ENCODE measurements at regions not wholly inside any gene's neighbourhood (a gene's known extent, or its start where the extent isn't known, plus 50 kb on each side); places are given as distances from the start of the nearest gene placed in this dataset.

DNA sequence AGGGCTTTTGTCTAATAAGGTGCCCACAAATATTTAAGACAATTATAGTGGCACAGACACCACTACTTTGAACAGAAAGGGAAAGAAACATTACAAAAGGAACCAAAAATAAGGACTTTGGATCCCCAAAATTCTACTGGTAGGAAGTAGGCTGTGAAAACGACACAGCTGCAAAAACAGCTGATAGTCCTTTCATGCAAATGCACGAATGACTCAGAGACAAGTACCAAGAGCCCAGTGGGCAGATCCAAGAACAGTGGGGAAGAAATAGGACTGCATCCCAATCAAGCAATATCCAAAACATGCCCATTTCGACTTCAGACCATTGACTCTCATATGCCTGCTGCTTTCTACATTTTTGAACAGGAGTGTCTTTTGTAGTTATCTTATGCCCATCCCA, 269.4 kb upstream of the NBEA start:
- Histone ChIP-seq H3K4me1 (ENCODE audit: control insufficient read depth, insufficient read depth, low read length) (no peaks in the 10 kb centered on the region), H3K4me3 (ENCODE audit: low read depth, low read length) (no peak overlapping the region), H3K27ac (ENCODE audit: low read depth, low read length) (no peak overlapping the region), H3K27me3 (ENCODE audit: control insufficient read depth, insufficient read depth, low read length) (no peaks in the 10 kb centered on the region), H3K9me3 (ENCODE audit: control insufficient read depth, insufficient read depth, low read length) (no peaks in the 10 kb centered on the region), H3K36me3 (ENCODE audit: control insufficient read depth, insufficient read depth, low read length) (no peaks in the 10 kb centered on the region)
- DNase-seq (ENCODE audit: low read depth in 4 of 6, low spot score in 6 of 6), result no peak
- no CpG with 5 or more reads among the region's 3 CpGs for WGBS (ENCODE audit: insufficient coverage)

DNA sequence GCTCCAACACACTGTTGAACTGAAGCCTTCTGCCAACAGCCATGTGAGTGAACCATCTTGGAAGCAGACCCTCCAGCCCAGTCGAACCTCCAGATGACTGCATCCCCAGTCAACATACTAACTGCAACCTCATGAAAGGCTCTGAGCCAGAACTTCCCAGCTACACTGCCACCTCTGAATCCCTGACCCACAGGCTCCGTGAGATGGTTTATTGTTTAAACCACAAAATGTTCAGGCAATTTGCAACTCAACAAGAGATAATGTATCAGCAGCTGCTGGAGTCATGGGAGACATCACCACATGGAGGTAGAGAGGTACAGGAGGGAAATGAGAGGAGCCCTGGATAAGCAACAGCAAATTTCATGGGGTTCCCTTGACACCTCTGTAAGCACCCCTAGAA, 266.4 kb upstream of the NBEA start:
- H3K27me3 ChIP-seq (ENCODE audit: control insufficient read depth, insufficient read depth, low read length), result no peaks in the 10 kb centered on the region
- no peak for DNase-seq (ENCODE audit: low read depth in 4 of 6, low spot score in 6 of 6)
- no peak overlapping the region for H3K27ac ChIP-seq (ENCODE audit: low read depth, low read length)
- 55% methylated on average over 2 of the region's 2 CpGs for WGBS (ENCODE audit: insufficient coverage)
- no peaks in the 10 kb centered on the region for H3K36me3 ChIP-seq (ENCODE audit: control insufficient read depth, insufficient read depth, low read length)
- no peak overlapping the region for H3K4me3 ChIP-seq (ENCODE audit: low read depth, low read length)
- H3K4me1 ChIP-seq (ENCODE audit: control insufficient read depth, insufficient read depth, low read length), result no peaks in the 10 kb centered on the region
- no peaks in the 10 kb centered on the region for H3K9me3 ChIP-seq (ENCODE audit: control insufficient read depth, insufficient read depth, low read length)

DNA sequence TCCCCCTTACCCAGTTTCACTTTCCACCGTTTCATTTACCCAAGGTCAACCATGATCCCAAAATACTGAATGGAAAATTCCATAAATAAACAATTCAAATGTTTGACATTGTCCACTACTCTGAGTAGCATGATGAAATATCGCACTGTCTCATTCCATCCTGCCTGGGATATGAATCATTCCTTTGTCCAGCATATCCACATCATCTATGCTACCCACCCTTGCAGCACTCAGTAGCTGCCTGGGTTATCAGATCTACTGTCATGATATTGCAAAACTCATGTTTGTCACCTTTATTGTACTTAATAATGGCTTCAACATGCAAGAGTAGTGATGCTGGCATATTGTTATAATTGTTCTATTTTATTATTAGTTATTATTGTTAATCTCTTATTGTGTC, 263.9 kb upstream of the NBEA start:
- Histone ChIP-seq H3K4me1 (ENCODE audit: control insufficient read depth, insufficient read depth, low read length) (no peaks in the 10 kb centered on the region), H3K9me3 (ENCODE audit: control insufficient read depth, insufficient read depth, low read length) (no peaks in the 10 kb centered on the region), H3K27ac (ENCODE audit: low read depth, low read length) (no peak overlapping the region), H3K4me3 (ENCODE audit: low read depth, low read length) (no peak overlapping the region), H3K36me3 (ENCODE audit: control insufficient read depth, insufficient read depth, low read length) (no peaks in the 10 kb centered on the region), H3K27me3 (ENCODE audit: control insufficient read depth, insufficient read depth, low read length) (no peaks in the 10 kb centered on the region)
- WGBS (ENCODE audit: insufficient coverage), result 93% methylated on average over 2 of the region's 2 CpGs
- DNase-seq (ENCODE audit: low read depth in 4 of 6, low spot score in 6 of 6), result no peak

DNA sequence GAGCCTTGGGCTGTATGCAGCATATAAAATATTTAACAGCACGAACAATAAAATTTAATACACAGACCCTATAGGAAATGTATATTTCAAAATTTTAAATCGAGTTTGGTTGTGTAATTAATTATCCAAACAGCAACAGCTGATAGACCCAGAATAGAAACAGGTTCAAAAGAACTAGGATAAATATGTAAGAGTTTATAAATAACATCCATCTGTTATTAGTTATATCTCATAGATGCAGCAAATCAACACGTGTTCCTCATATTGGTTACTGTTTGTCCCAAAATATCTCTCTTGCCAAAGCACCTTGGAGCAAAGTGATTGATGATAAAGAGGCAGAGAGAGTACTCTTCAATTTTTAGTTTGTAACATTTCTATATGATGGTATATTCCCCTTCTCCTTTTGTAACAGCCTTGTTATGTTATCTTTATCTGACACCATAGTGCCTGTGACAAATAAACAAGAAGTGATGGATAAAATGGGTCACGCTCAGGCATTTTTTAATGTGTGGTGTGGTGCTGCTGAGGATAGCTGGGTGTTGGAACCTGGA, 260.6 kb upstream of the NBEA start:
- Histone ChIP-seq H3K4me3 (ENCODE audit: low read depth, low read length) (no peak overlapping the region), H3K27ac (ENCODE audit: low read depth, low read length) (no peak overlapping the region), H3K4me1 (ENCODE audit: control insufficient read depth, insufficient read depth, low read length) (no peaks in the 10 kb centered on the region), H3K27me3 (ENCODE audit: control insufficient read depth, insufficient read depth, low read length) (no peaks in the 10 kb centered on the region), H3K9me3 (ENCODE audit: control insufficient read depth, insufficient read depth, low read length) (no peaks in the 10 kb centered on the region), H3K36me3 (ENCODE audit: control insufficient read depth, insufficient read depth, low read length) (no peaks in the 10 kb centered on the region)
- DNase-seq (ENCODE audit: low read depth in 4 of 6, low spot score in 6 of 6), result no peak
- 100% methylated on average over 1 of the region's 4 CpGs for WGBS (ENCODE audit: insufficient coverage)

GRCh38 chr13:34695063-34695462, 247.0 kb upstream of the NBEA start:
- H3K36me3 ChIP-seq (ENCODE audit: control insufficient read depth, insufficient read depth, low read length), result no peaks in the 10 kb centered on the region
- DNase-seq (ENCODE audit: low read depth in 4 of 6, low spot score in 6 of 6), result no peak
- H3K4me1 ChIP-seq (ENCODE audit: control insufficient read depth, insufficient read depth, low read length), result no peaks in the 10 kb centered on the region
- 83% methylated on average over 1 of the region's 2 CpGs for WGBS (ENCODE audit: insufficient coverage)
- H3K4me3 ChIP-seq (ENCODE audit: low read depth, low read length), result no peak overlapping the region
- no peaks in the 10 kb centered on the region for H3K9me3 ChIP-seq (ENCODE audit: control insufficient read depth, insufficient read depth, low read length)
- H3K27ac ChIP-seq (ENCODE audit: low read depth, low read length), result no peak overlapping the region
- H3K27me3 ChIP-seq (ENCODE audit: control insufficient read depth, insufficient read depth, low read length), result no peaks in the 10 kb centered on the region

- Histone ChIP-seq H3K9me3 (ENCODE audit: control insufficient read depth, insufficient read depth, low read length) (no peaks in the 10 kb centered on the region), H3K36me3 (ENCODE audit: control insufficient read depth, insufficient read depth, low read length) (no peaks in the 10 kb centered on the region), H3K27ac (ENCODE audit: low read depth, low read length) (no peak overlapping the region), H3K4me1 (ENCODE audit: control insufficient read depth, insufficient read depth, low read length) (no peaks in the 10 kb centered on the region), H3K27me3 (ENCODE audit: control insufficient read depth, insufficient read depth, low read length) (no peaks in the 10 kb centered on the region), H3K4me3 (ENCODE audit: low read depth, low read length) (no peak overlapping the region)
- WGBS (ENCODE audit: insufficient coverage), result 100% methylated on average over 2 of the region's 5 CpGs
- DNase-seq (ENCODE audit: low read depth in 4 of 6, low spot score in 6 of 6), result no peak
Measured at GRCh38 chr13:34696296-34696695, 245.8 kb upstream of the NBEA start.

DNA sequence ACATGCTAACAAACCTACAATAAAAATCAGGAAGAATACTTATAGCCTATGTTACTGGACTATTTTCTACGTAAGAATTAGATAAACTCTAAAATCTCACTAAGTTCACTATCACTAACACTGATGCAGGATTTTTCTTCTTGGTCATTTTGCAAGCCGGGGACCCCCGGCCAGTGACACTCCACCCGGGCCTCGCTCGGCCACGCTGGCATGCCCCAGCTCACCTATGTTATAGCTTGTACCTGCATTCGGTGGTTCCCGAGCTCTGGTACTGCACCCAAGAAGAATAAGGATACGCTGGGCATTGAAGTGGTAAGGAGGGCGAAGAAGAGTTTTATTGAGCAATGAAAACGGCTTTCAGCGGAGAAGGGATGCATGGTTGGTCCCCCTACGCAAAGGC, 245.3 kb upstream of the NBEA start:
- H3K9me3 ChIP-seq (ENCODE audit: control insufficient read depth, insufficient read depth, low read length), result no peaks in the 10 kb centered on the region
- H3K27ac ChIP-seq (ENCODE audit: low read depth, low read length), result no peak overlapping the region
- no peaks in the 10 kb centered on the region for H3K4me1 ChIP-seq (ENCODE audit: control insufficient read depth, insufficient read depth, low read length)
- H3K4me3 ChIP-seq (ENCODE audit: low read depth, low read length), result no peak overlapping the region
- no peaks in the 10 kb centered on the region for H3K36me3 ChIP-seq (ENCODE audit: control insufficient read depth, insufficient read depth, low read length)
- WGBS (ENCODE audit: insufficient coverage), result 94% methylated on average over 12 of the region's 14 CpGs
- H3K27me3 ChIP-seq (ENCODE audit: control insufficient read depth, insufficient read depth, low read length), result no peaks in the 10 kb centered on the region
- DNase-seq (ENCODE audit: low read depth in 4 of 6, low spot score in 6 of 6), result no peak

DNA sequence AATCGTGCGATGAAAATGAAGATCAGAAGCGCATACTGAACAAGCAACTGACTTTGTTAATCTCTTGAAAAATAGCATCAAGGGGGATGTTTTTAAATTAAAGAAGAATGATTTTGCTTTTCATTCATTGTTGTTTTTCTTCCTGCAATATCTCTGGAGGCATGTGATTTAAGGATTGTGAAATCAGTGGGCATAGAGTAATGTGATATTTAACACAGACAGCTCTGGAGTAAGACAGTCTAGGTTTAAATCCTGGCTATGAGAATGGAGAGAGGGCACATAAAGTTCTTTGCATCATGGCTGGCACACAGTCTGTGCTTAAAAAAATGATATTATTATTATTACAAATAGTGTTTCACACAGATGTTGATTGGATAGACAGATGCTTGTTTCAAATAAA, 243.1 kb upstream of the NBEA start:
- no peak for DNase-seq (ENCODE audit: low read depth in 4 of 6, low spot score in 6 of 6)
- 100% methylated on average over 3 of the region's 3 CpGs for WGBS (ENCODE audit: insufficient coverage)
- H3K36me3 ChIP-seq (ENCODE audit: control insufficient read depth, insufficient read depth, low read length), result no peaks in the 10 kb centered on the region

GRCh38 chr13:34700155-34700554, 241.9 kb upstream of the NBEA start:
- no peak overlapping the region for H3K4me3 ChIP-seq (ENCODE audit: low read depth, low read length)
- DNase-seq (ENCODE audit: low read depth in 4 of 6, low spot score in 6 of 6), result no peak
- no peaks in the 10 kb centered on the region for H3K9me3 ChIP-seq (ENCODE audit: control insufficient read depth, insufficient read depth, low read length)
- no peaks in the 10 kb centered on the region for H3K27me3 ChIP-seq (ENCODE audit: control insufficient read depth, insufficient read depth, low read length)
- no peaks in the 10 kb centered on the region for H3K36me3 ChIP-seq (ENCODE audit: control insufficient read depth, insufficient read depth, low read length)
- H3K27ac ChIP-seq (ENCODE audit: low read depth, low read length), result no peak overlapping the region
- WGBS (ENCODE audit: insufficient coverage), result no CpG with 5 or more reads among the region's 5 CpGs
- no peaks in the 10 kb centered on the region for H3K4me1 ChIP-seq (ENCODE audit: control insufficient read depth, insufficient read depth, low read length)

More for the DNA sequence above, 243.1 kb upstream of the NBEA start:
- Histone ChIP-seq H3K4me3 (ENCODE audit: low read depth, low read length) (no peak overlapping the region), H3K27ac (ENCODE audit: low read depth, low read length) (no peak overlapping the region), H3K9me3 (ENCODE audit: control insufficient read depth, insufficient read depth, low read length) (no peaks in the 10 kb centered on the region), H3K4me1 (ENCODE audit: control insufficient read depth, insufficient read depth, low read length) (no peaks in the 10 kb centered on the region), H3K27me3 (ENCODE audit: control insufficient read depth, insufficient read depth, low read length) (no peaks in the 10 kb centered on the region)

- 70% methylated on average over 2 of the region's 4 CpGs for WGBS (ENCODE audit: insufficient coverage)
- peak in 1 of 6 donors; percentile 43 for DNase-seq (ENCODE audit: low read depth in 4 of 6, low spot score in 6 of 6)
- no peaks in the 10 kb centered on the region for H3K36me3 ChIP-seq (ENCODE audit: control insufficient read depth, insufficient read depth, low read length)
- no peaks in the 10 kb centered on the region for H3K27me3 ChIP-seq (ENCODE audit: control insufficient read depth, insufficient read depth, low read length)
- no peak overlapping the region for H3K27ac ChIP-seq (ENCODE audit: low read depth, low read length)
- no peak overlapping the region for H3K4me3 ChIP-seq (ENCODE audit: low read depth, low read length)
- H3K4me1 ChIP-seq (ENCODE audit: control insufficient read depth, insufficient read depth, low read length), result no peaks in the 10 kb centered on the region
- H3K9me3 ChIP-seq (ENCODE audit: control insufficient read depth, insufficient read depth, low read length), result no peaks in the 10 kb centered on the region
Measured at GRCh38 chr13:34701919-34702318, 240.2 kb upstream of the NBEA start.

All from spinal cord (tissue), 9 donors.